ENCODE measurements at regions not wholly inside any gene's neighbourhood (a gene's known extent, or its start where the extent isn't known, plus 50 kb on each side); places are given as distances from the start of the nearest gene placed in this dataset.

- DNase-seq (ENCODE audit: unreplicated experiment), result no peak
- ChIA-PET CTCF (no interaction called here), POLR2A (interaction anchor here (0.6 to 0.7 kb wide), 2 partner anchors 82 to 579 kb away, joined by 3 read pairs; no protein-coding TSS in a partner anchor)
- H3K27me3 Mint-ChIP-seq (ENCODE audit: insufficient read depth, unreplicated experiment), result no peaks in the 10 kb centered on the region
- intact Hi-C loops (cut with micrococcal nuclease), result no loop called here
- BruUV-seq (replicated peaks), result no TSS peak
- TF ChIP-seq, protein P1, sequence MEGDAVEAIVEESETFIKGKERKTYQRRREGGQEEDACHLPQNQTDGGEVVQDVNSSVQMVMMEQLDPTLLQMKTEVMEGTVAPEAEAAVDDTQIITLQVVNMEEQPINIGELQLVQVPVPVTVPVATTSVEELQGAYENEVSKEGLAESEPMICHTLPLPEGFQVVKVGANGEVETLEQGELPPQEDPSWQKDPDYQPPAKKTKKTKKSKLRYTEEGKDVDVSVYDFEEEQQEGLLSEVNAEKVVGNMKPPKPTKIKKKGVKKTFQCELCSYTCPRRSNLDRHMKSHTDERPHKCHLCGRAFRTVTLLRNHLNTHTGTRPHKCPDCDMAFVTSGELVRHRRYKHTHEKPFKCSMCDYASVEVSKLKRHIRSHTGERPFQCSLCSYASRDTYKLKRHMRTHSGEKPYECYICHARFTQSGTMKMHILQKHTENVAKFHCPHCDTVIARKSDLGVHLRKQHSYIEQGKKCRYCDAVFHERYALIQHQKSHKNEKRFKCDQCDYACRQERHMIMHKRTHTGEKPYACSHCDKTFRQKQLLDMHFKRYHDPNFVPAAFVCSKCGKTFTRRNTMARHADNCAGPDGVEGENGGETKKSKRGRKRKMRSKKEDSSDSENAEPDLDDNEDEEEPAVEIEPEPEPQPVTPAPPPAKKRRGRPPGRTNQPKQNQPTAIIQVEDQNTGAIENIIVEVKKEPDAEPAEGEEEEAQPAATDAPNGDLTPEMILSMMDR (IDR thresholded peaks at IDR 0.05; ENCODE audit: unreplicated experiment), result no peak
- H3K27ac Mint-ChIP-seq (ENCODE audit: low read depth, unreplicated experiment), result no peak overlapping the region
- H3K4me1 Mint-ChIP-seq (ENCODE audit: insufficient read depth, unreplicated experiment), result peaks cover 6% of the 10 kb centered on the region
- H3K36me3 Mint-ChIP-seq (ENCODE audit: insufficient read depth, unreplicated experiment), result no peaks in the 10 kb centered on the region
- no peaks in the 10 kb centered on the region for H3K9me3 Mint-ChIP-seq (ENCODE audit: unreplicated experiment)
- no peak overlapping the region for H3K4me3 Mint-ChIP-seq (ENCODE audit: unreplicated experiment)
Observed at GRCh38 chr3:189076449-189076848, 95.3 kb upstream of the TPRG1 start.

DNA sequence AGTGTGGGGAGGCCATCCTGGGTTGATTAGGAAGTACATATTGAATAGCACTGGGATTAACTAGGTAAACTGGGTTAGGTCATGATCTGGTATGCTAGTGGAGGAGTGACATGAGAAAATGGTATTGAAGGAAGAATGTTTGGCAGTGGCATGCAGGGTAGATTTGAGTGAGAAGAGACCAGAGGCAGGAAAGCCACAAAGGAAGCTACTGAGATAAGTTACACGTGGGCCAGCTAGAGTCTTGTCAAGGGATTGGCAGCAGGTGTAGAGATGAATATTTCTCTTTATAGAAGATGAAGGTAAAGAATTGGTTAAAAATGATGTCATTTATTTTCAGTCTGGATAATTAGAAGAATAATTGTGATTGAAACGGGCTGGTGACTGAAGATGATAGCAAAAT, 91.0 kb upstream of the TPRG1 start:
- no peak for DNase-seq (ENCODE audit: unreplicated experiment)
- H3K4me3 Mint-ChIP-seq (ENCODE audit: unreplicated experiment), result no peak overlapping the region
- H3K4me1 Mint-ChIP-seq (ENCODE audit: insufficient read depth, unreplicated experiment), result no peaks in the 10 kb centered on the region
- intact Hi-C loops (cut with micrococcal nuclease), result no loop called here
- ChIA-PET POLR2A (interaction anchor here (0.6 kb wide), 1 partner anchor 673 kb away, joined by 3 read pairs; no protein-coding TSS in a partner anchor), CTCF (no interaction called here)
- H3K36me3 Mint-ChIP-seq (ENCODE audit: insufficient read depth, unreplicated experiment), result no peaks in the 10 kb centered on the region
- H3K27me3 Mint-ChIP-seq (ENCODE audit: insufficient read depth, unreplicated experiment), result no peaks in the 10 kb centered on the region
- no TSS peak for BruUV-seq (replicated peaks)
- no peaks in the 10 kb centered on the region for H3K9me3 Mint-ChIP-seq (ENCODE audit: unreplicated experiment)
- no peak overlapping the region for H3K27ac Mint-ChIP-seq (ENCODE audit: low read depth, unreplicated experiment)
- TF ChIP-seq, protein P1 (IDR thresholded peaks at IDR 0.05; ENCODE audit: unreplicated experiment), result no peak

GRCh38 chr3:189082666-189083427, 88.9 kb upstream of the TPRG1 start:
- DNase-seq (ENCODE audit: unreplicated experiment), result no peak
- intact Hi-C loops (cut with micrococcal nuclease), result no loop called here
- H3K27me3 Mint-ChIP-seq (ENCODE audit: insufficient read depth, unreplicated experiment), result no peaks in the 10 kb centered on the region
- BruUV-seq (replicated peaks), result no TSS peak
- H3K36me3 Mint-ChIP-seq (ENCODE audit: insufficient read depth, unreplicated experiment), result no peaks in the 10 kb centered on the region
- H3K27ac Mint-ChIP-seq (ENCODE audit: low read depth, unreplicated experiment), result no peak overlapping the region
- TF ChIP-seq, protein P1 (IDR thresholded peaks at IDR 0.05; ENCODE audit: unreplicated experiment), result no peak
- POLR2A ChIA-PET, result no interaction called here
- no peaks in the 10 kb centered on the region for H3K9me3 Mint-ChIP-seq (ENCODE audit: unreplicated experiment)
- H3K4me3 Mint-ChIP-seq (ENCODE audit: unreplicated experiment), result no peak overlapping the region
- CTCF ChIA-PET, result interaction anchor here (0.6 kb wide), 1 partner anchor 1025 kb away, joined by 4 read pairs; no protein-coding TSS in a partner anchor
- H3K4me1 Mint-ChIP-seq (ENCODE audit: insufficient read depth, unreplicated experiment), result no peaks in the 10 kb centered on the region

GRCh38 chr3:189084620-189085019, 87.2 kb upstream of the TPRG1 start:
- ChIA-PET CTCF (no interaction called here), POLR2A (no interaction called here)
- TF ChIP-seq, protein P1 (IDR thresholded peaks at IDR 0.05; ENCODE audit: unreplicated experiment), result no peak
- intact Hi-C loops (cut with micrococcal nuclease), result no loop called here
- DNase-seq (ENCODE audit: unreplicated experiment), result no peak
- Mint-ChIP-seq H3K27me3 (ENCODE audit: insufficient read depth, unreplicated experiment) (no peaks in the 10 kb centered on the region), H3K4me1 (ENCODE audit: insufficient read depth, unreplicated experiment) (no peaks in the 10 kb centered on the region), H3K9me3 (ENCODE audit: unreplicated experiment) (no peaks in the 10 kb centered on the region), H3K4me3 (ENCODE audit: unreplicated experiment) (no peak overlapping the region), H3K36me3 (ENCODE audit: insufficient read depth, unreplicated experiment) (no peaks in the 10 kb centered on the region), H3K27ac (ENCODE audit: low read depth, unreplicated experiment) (no peak overlapping the region)
- no TSS peak for BruUV-seq (replicated peaks)

All from MCF 10A (cell line).